ENCODE measurements at regions not wholly inside any gene's neighbourhood (a gene's known extent, or its start where the extent isn't known, plus 50 kb on each side); places are given as distances from the start of the nearest gene placed in this dataset.

GRCh38 chr2:207290833-207291624 is 125.3 kb upstream of the KLF7 start:
- no peak for DNase-seq

- DNase-seq = no peak
Measured at GRCh38 chr2:207291625-207292252, 126.0 kb upstream of the KLF7 start.

- DNase-seq = no peak
Measured at GRCh38 chr2:207296265-207296948, 130.7 kb upstream of the KLF7 start.

DNA sequence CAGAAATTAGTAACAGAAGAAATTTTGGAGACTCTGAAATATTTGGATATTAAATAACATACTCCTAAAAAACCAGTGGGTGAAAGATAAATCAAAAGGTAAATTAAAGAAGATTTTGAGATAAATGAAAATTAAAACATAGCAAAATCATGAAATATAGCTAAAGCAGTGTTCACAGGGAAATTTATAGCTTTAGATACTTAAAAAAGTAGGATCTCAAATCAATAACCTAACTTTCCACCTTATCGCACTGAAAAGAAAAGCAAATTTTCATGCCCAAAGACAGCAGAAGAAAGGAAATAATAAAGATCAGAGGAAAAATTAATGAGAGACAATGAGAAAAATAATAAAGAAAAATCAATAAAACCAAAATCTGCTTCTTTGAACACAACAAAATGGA is 135.1 kb upstream of the KLF7 start:
- no peak for DNase-seq

DNA sequence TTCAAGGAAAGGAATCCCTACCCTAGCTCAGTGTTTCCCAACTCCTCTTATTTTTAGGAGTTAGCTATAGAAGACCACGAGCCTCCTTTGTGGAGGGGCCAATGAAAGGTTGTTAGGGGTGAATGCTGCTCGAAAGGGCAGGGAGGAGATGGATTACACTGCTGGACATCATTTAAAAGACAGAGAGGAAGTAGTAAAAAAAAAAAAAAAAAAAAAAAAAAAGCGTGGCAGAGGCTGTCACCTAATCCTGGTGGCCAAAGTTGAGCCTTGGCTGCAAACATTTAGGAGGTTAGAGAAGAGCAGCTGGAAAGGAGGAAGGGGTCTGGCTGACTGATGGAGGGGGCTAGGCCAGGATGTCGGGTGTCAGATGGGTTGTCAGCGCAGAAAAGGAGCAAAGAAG is 139.0 kb upstream of the KLF7 start:
- DNase-seq = no peak

DNA sequence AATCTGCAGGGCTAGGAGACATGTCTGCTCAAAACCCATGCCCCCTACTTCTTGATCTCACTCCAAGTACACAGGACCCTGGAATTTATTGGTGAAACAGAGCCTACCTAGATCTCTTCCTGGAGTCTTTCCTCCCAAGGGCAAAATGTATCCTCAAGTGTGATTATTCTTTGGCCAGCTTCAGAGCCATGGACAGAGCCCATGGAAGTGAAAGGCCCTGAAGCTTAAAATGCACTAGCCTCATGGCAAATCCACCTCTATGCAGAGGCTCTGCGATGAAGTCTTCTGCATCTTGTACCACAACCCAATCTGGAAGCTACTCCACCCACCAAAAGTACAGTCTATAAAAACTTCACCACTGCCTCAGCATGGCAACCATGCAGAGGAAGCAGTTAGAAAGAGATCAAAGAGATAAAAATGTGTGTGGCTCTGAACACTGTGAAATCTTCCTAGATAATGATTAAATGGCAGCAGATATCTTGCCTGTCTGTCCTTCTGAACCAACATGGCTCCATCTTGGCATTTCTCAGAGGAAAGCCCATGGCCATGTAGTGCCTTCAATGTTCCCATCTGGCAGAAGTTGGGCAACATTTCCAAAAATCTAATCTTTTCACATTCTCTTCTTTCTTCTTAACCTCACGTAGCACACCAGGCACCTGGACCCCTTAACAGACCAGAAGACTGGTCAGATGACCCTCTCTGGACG is 142.9 kb upstream of the KLF7 start:
- DNase-seq = no peak

- peak; percentile 41 for DNase-seq
Measured at GRCh38 chr2:207311316-207312005, 145.7 kb upstream of the KLF7 start.

GRCh38 chr2:207312006-207312356 is 146.2 kb upstream of the KLF7 start:
- no peak for DNase-seq

DNA sequence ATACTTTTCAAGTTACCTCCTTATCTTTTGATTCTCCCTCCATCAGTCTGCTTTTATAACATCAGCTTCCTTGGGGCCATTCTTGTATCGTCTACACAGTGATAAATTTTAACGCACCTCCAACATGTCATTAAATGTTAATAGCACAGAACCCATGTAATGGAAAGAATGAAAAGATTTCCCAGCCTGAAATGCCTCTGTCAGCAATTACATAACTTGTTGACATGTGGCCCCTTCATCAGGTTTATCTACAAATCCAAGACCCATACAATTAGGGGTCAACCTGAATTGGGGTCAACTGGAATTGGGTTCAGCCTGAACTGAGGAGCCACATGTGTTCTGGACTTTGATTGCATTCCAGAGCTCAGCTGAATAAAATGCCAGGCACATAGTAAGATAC is 148.2 kb upstream of the KLF7 start:
- DNase-seq = no peak

DNA sequence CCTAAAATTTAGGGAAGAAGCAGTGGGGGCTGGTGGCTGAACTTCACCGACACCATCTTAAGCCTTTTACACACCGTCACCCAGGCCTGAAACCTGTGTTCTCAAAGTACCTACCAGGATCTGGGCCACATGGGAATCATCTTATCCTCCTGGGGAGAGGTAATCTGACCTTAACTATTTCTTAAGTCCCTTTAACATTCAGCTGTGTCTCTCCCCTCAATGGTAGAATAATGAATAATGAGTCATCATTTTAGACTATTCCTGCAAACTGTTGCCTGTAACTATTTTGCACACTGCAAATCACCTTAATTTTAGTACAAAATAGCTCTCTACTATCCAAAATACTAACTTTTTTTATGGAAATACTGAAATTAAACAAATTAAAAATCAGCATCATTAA is 149.4 kb upstream of the KLF7 start:
- no peak for DNase-seq

DNA sequence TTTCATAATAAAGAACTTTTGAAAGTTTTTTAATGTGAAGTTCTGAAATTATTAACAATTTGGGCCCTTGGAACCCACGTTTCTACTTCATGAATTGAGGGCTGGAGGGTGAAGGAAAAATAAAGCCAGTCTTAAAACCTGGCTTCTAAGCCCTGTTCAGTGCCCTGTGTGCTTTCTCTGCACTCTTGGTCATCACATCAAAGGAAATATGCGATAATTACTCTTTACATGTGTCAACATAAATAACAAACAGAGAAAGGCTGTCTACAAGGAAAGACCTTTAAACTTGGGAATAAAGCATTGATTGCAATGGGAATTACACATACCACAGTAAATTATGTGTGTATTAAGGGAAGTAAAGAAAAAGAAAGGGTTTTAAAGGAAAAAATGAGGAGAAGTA is 150.7 kb upstream of the KLF7 start:
- DNase-seq = no peak

GRCh38 chr2:207316906-207317305 is 151.2 kb upstream of the KLF7 start:
- DNase-seq = no peak

DNA sequence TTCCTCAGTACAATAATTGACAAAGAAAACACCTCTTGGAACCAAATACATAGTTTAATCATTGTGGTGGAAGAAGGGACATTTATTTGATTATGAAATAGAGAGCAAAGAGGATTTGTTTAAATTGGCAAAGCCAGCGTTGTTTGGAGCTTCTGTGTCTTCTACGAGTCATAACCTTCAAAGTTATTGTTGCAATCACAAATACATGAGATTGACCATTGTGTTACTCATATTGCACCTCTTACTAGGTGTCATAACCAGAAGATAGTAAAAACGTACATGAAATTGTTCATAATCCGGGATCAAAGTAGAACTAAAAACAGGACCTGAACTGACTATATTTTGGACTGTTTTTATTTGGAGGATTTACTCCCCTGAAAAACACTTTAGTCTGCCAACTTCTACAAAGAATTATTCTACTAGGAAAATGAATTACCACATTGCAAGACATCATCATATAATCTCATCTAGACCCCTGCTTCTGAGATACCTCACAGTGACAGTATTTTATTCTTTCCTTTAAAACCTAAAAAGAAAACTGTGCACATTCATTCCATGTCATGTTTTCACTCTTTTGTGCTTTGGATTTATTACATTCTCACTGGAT is 151.7 kb upstream of the KLF7 start:
- DNase-seq = no peak

GRCh38 chr2:207318181-207318628 is 152.5 kb upstream of the KLF7 start:
- DNase-seq = no peak

DNA sequence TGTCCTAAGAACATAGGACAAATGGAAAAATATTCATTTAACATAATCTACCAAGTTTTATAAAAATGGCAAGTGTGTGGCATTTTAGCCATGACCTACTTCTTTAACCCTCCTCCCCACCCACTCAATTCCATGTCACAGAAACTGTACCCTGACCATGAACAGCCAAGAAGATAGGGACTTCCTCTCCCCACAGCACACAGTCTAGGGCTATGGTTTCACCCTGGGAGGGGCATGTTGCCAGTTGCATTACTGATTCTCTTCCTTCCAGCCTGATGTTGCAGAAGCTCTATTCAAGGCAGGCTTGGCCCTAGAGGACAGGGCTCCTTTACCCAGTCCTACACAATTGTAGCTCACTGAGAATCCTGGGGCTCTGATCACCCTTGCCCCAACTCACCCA is 153.6 kb upstream of the KLF7 start:
- DNase-seq = no peak

GRCh38 chr2:207320381-207321159 is 154.8 kb upstream of the KLF7 start:
- DNase-seq = no peak

GRCh38 chr2:207321514-207321913 is 155.8 kb upstream of the KLF7 start:
- no peak for DNase-seq

DNA sequence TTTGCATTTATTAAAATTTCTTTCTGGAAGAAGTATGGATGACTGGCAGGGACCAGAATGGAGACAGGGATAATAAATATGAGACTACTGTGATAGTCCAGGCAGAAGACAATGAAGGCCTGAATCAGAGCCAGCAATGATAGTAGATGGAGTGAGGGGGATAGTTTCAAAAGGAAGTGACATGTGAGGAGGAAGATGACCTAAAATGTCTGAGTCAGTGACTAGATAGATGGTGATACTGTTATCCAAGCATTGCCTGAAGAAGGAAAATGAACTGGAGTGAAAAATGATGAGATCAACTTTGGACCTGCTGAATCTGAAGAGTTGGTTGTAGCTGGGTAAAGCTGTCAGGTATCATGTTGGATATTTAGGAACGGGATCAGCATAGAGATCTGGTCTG is 158.3 kb upstream of the KLF7 start:
- DNase-seq = no peak

GRCh38 chr2:207327513-207327912 is 161.8 kb upstream of the KLF7 start:
- DNase-seq = no peak

- DNase-seq = peak; percentile 60
Measured at GRCh38 chr2:207328944-207329386, 163.2 kb upstream of the KLF7 start.

GRCh38 chr2:207330912-207331311 is 165.2 kb upstream of the KLF7 start:
- DNase-seq = no peak

DNA sequence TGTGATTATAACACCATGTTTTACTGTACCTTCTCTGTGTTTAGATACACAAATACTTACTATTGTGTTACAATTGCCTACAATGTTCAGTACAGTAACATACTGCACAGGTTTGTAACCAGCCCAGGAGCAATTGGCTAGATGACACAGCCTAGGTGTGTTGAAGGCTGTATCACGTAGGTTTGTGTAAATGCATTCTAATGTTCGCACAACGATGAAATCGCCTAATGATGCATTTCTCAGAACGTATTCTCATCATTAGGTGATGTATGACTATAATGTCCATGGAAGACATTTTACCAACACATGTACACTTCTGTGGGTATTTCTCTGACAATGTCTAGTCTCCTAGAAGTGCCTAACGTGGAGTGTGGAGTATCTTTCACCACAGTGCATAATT is 165.9 kb upstream of the KLF7 start:
- DNase-seq = no peak
